ENCODE measurements at regions not wholly inside any gene's neighbourhood (a gene's known extent, or its start where the extent isn't known, plus 50 kb on each side); places are given as distances from the start of the nearest gene placed in this dataset.

- ATAC-seq = no peak
- Histone ChIP-seq H3K4me1 (no peaks in the 10 kb centered on the region), H3K27ac (no peak overlapping the region), H3K9me3 (no peaks in the 10 kb centered on the region), H3K4me3 (no peak overlapping the region), H3K27me3 (no peaks in the 10 kb centered on the region), H3K36me3 (no peaks in the 10 kb centered on the region)
- intact Hi-C loops (cut with DNase I) = no loop called here
- TF ChIP-seq, protein P1, sequence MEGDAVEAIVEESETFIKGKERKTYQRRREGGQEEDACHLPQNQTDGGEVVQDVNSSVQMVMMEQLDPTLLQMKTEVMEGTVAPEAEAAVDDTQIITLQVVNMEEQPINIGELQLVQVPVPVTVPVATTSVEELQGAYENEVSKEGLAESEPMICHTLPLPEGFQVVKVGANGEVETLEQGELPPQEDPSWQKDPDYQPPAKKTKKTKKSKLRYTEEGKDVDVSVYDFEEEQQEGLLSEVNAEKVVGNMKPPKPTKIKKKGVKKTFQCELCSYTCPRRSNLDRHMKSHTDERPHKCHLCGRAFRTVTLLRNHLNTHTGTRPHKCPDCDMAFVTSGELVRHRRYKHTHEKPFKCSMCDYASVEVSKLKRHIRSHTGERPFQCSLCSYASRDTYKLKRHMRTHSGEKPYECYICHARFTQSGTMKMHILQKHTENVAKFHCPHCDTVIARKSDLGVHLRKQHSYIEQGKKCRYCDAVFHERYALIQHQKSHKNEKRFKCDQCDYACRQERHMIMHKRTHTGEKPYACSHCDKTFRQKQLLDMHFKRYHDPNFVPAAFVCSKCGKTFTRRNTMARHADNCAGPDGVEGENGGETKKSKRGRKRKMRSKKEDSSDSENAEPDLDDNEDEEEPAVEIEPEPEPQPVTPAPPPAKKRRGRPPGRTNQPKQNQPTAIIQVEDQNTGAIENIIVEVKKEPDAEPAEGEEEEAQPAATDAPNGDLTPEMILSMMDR (IDR thresholded peaks at IDR 0.05) = no peak
- FAIRE-seq = no peak
- no peak for DNase-seq
- 65 to 82% methylated on average over 2 of the region's 2 CpGs for WGBS, 2 donors
These were observed 355.2 kb downstream of the CCSER2 start for GRCh38 chr10:84683550-84683949.

GRCh38 chr10:84683980-84684740 is 355.8 kb downstream of the CCSER2 start:
- TF ChIP-seq, protein P1 (IDR thresholded peaks at IDR 0.05) = no peak
- FAIRE-seq (no peak), DNase-seq (no peak), ATAC-seq (no peak)
- Histone ChIP-seq H3K27me3 (no peaks in the 10 kb centered on the region), H3K36me3 (no peaks in the 10 kb centered on the region), H3K4me1 (no peaks in the 10 kb centered on the region), H3K9me3 (no peaks in the 10 kb centered on the region), H3K27ac (no peak overlapping the region), H3K4me3 (no peak overlapping the region)
- intact Hi-C loops (cut with DNase I) = no loop called here
- 66 to 80% methylated on average over 6 of the region's 6 CpGs for WGBS, 2 donors

- WGBS, 2 donors = 81 to 92% methylated on average over 3 of the region's 3 CpGs
These were observed 356.8 kb downstream of the CCSER2 start for GRCh38 chr10:84685047-84685660.

DNA sequence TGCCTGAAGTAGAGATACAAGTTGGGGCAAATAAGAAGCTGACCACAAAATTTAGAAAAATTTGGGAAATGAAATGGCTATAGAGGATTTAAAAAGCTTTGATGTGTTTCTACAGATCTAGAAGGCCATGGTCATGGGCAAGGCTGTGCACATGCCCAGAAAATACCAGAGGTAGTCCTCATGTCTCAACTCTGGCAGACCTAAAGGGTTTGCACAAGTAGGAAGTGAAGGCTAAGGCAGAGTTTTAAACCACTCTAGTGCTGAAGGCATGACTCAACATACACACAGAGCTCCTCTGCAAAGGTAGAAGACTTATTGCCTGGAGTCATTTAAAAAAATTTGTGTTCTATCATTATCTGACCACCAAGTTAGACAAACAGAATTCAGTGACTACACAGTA is 364.6 kb downstream of the CCSER2 start:
- DNase-seq (no peak), FAIRE-seq (no peak), ATAC-seq (no peak)
- H3K27ac ChIP-seq = no peak overlapping the region
- no peaks in the 10 kb centered on the region for H3K36me3 ChIP-seq
- H3K9me3 ChIP-seq = no peaks in the 10 kb centered on the region
- intact Hi-C loops (cut with DNase I) = no loop called here
- no peaks in the 10 kb centered on the region for H3K27me3 ChIP-seq
- no peak overlapping the region for H3K4me3 ChIP-seq
- TF ChIP-seq, protein P1 (IDR thresholded peaks at IDR 0.05) = no peak
- no peaks in the 10 kb centered on the region for H3K4me1 ChIP-seq

More at GRCh38 chr10:84685047-84685660, 356.8 kb downstream of the CCSER2 start:
- TF ChIP-seq, protein P1 (IDR thresholded peaks at IDR 0.05) = no peak
- Histone ChIP-seq H3K36me3 (no peaks in the 10 kb centered on the region), H3K27me3 (no peaks in the 10 kb centered on the region), H3K27ac (no peak overlapping the region), H3K4me3 (no peak overlapping the region), H3K9me3 (no peaks in the 10 kb centered on the region), H3K4me1 (no peaks in the 10 kb centered on the region)
- DNase-seq (no peak), ATAC-seq (no peak), FAIRE-seq (no peak)
- intact Hi-C loops (cut with DNase I) = loop anchor here in 1 of 3 donors (5.0 kb wide), 1 partner anchor 413 kb away; no protein-coding TSS in a partner anchor

GRCh38 chr10:84695902-84696301 is 367.5 kb downstream of the CCSER2 start:
- no peak overlapping the region for H3K27ac ChIP-seq
- no peaks in the 10 kb centered on the region for H3K4me1 ChIP-seq
- TF ChIP-seq, protein P1 (IDR thresholded peaks at IDR 0.05) = no peak
- DNase-seq = no peak
- H3K9me3 ChIP-seq = no peaks in the 10 kb centered on the region
- no peak overlapping the region for H3K4me3 ChIP-seq
- intact Hi-C loops (cut with DNase I) = no loop called here
- FAIRE-seq = no peak
- WGBS, 2 donors = 46 to 63% methylated on average over 3 of the region's 3 CpGs
- no peaks in the 10 kb centered on the region for H3K36me3 ChIP-seq
- ATAC-seq = no peak
- H3K27me3 ChIP-seq = no peaks in the 10 kb centered on the region
